Vagina (tissue), 2 donors: ENCODE measurements at regions not wholly inside any gene's neighbourhood (a gene's known extent, or its start where the extent isn't known, plus 50 kb on each side); places are given as distances from the start of the nearest gene placed in this dataset.

Experiments used
- DNase-seq, 2 donors: peaks; one replicate each; pipeline ENCODE4 v3.0.0-alpha.2; 2017; ENCODE audit errors: extremely low spot score in 2 of 2
- H3K27ac ChIP-seq: fragments of 200-600 bp; sonication (generic); one replicate; pipeline ENCODE4 v1.5.1; 2019
- H3K27me3 ChIP-seq: fragments of 200-600 bp; sonication (generic); one replicate; pipeline ENCODE4 v1.5.1; 2019
- H3K36me3 ChIP-seq, 2 donors: fragments of 200-600 bp; sonication (generic); one replicate each; pipeline ENCODE4 v1.5.1; 2017 to 2019
- H3K4me1 ChIP-seq: fragments of 200-600 bp; sonication (generic); one replicate; pipeline ENCODE4 v1.5.1; 2019
- H3K4me3 ChIP-seq, 2 donors: fragments of 200-600 bp; sonication (generic); 1 replicate in 1 of 2; 2 replicates in 1 of 2; pipeline ENCODE4 v1.5.1; 2016 to 2019
- H3K9me3 ChIP-seq: fragments of 200-600 bp; sonication (generic); one replicate; pipeline ENCODE4 v1.5.1; 2019
- POLR2A ChIP-seq, 2 donors: fragments of 450-650 bp; IDR thresholded peaks; one replicate each; pipeline ENCODE4 v1.6.1; 2017; ENCODE audit warnings: antibody characterized with exemption in 2 of 2, mild to moderate bottlenecking in 2 of 2, moderate library complexity in 2 of 2
- POLR2AphosphoS5 ChIP-seq, 2 donors: sonication (generic); formaldehyde crosslinking; IDR thresholded peaks; one replicate each; pipeline ENCODE4 v1.9.0; 2017; ENCODE audit warnings: antibody characterized with exemption in 2 of 2, mild to moderate bottlenecking in 2 of 2, low read depth in 1 of 2; ENCODE audit not compliant: insufficient read depth in 1 of 2
- intact Hi-C: fragments of 100-400 bp; cut with DNase I; formaldehyde crosslinking; loops from one replicate; pipeline ENCODE4 v1.15.1; 2023
- TF ChIP-seq, protein P1 (sequence below), 3 experiments: fragments of 450-650 bp in 2 of 3; fragments of 200-600 bp in 1 of 3; sonication (generic) in 1 of 3; IDR thresholded peaks; one replicate each; pipeline ENCODE4 v1.5.1; 2017 to 2019; ENCODE audit warnings: antibody characterized with exemption in 3 of 3, mild to moderate bottlenecking in 2 of 3, moderate library complexity in 2 of 3

DNA sequence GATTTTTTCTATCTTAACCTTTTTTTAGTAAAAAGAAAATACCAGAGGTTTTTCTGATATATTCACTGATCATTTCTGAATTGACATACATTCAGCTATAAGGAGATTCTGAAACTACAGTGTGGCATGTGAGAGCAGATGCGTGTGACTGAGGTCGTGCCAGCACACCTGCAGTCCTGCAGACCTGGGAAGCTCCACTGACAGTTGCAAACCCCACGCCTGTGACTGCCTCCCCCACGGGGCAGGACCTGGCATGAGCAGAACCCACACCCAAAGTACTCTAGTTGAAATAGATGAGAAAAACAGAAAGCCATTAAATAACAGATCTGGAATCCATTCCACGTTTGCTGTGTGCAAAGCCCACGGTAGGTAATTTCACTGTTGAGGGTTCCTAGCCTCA, 80.7 kb downstream of the TEX29 start:
- Histone ChIP-seq H3K9me3 (no peaks in the 10 kb centered on the region), H3K27me3 (no peaks in the 10 kb centered on the region), H3K4me3 (no peak overlapping the region), H3K4me1 (no peaks in the 10 kb centered on the region), H3K27ac (no peak overlapping the region), H3K36me3 (no peaks in the 10 kb centered on the region)
- intact Hi-C loops = no loop called here
- TF ChIP-seq, protein P1, sequence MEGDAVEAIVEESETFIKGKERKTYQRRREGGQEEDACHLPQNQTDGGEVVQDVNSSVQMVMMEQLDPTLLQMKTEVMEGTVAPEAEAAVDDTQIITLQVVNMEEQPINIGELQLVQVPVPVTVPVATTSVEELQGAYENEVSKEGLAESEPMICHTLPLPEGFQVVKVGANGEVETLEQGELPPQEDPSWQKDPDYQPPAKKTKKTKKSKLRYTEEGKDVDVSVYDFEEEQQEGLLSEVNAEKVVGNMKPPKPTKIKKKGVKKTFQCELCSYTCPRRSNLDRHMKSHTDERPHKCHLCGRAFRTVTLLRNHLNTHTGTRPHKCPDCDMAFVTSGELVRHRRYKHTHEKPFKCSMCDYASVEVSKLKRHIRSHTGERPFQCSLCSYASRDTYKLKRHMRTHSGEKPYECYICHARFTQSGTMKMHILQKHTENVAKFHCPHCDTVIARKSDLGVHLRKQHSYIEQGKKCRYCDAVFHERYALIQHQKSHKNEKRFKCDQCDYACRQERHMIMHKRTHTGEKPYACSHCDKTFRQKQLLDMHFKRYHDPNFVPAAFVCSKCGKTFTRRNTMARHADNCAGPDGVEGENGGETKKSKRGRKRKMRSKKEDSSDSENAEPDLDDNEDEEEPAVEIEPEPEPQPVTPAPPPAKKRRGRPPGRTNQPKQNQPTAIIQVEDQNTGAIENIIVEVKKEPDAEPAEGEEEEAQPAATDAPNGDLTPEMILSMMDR (IDR thresholded peaks at IDR 0.05) = no peak
- TF ChIP-seq POLR2A (IDR thresholded peaks at IDR 0.05) (no peak), POLR2AphosphoS5 (IDR thresholded peaks at IDR 0.05; ENCODE audit: insufficient read depth in 1 of 2, low read depth in 1 of 2) (no peak)
- no peak for DNase-seq

- Histone ChIP-seq H3K4me1 (no peaks in the 10 kb centered on the region), H3K9me3 (no peaks in the 10 kb centered on the region), H3K36me3 (no peaks in the 10 kb centered on the region), H3K27ac (no peak overlapping the region), H3K4me3 (no peak overlapping the region), H3K27me3 (no peaks in the 10 kb centered on the region)
- no peak for DNase-seq
- TF ChIP-seq, protein P1 (IDR thresholded peaks at IDR 0.05) = no peak
- TF ChIP-seq POLR2A (IDR thresholded peaks at IDR 0.05) (no peak), POLR2AphosphoS5 (IDR thresholded peaks at IDR 0.05; ENCODE audit: insufficient read depth in 1 of 2, low read depth in 1 of 2) (no peak)
- intact Hi-C loops = no loop called here
Measured at GRCh38 chr13:111401755-111402154, 81.3 kb downstream of the TEX29 start.

DNA sequence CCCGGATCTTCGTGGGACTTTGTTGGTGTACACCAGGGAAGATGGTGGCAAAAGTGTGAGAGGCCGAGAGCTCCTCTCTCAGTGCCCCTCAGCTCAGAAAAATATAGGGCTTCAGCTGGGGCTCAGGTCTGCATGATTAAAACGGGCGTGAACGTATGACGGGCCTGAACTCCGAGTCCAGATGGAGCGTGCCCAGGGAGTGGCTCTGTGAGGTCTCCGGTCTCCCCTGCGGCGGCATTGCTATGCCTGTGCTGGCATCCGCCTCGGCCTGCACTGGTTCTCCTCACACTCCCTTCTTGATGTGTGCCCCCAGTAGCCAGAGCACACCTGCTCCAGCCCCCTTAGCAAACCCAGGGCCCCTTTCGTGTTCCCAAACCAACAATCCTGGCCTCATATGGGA, 82.0 kb downstream of the TEX29 start:
- intact Hi-C loops = no loop called here
- H3K27me3 ChIP-seq = no peaks in the 10 kb centered on the region
- no peaks in the 10 kb centered on the region for H3K36me3 ChIP-seq
- no peaks in the 10 kb centered on the region for H3K9me3 ChIP-seq
- H3K4me1 ChIP-seq = no peaks in the 10 kb centered on the region
- H3K4me3 ChIP-seq = no peak overlapping the region
- DNase-seq = no peak
- TF ChIP-seq POLR2AphosphoS5 (IDR thresholded peaks at IDR 0.05; ENCODE audit: insufficient read depth in 1 of 2, low read depth in 1 of 2) = no peak
- TF ChIP-seq, protein P1 (IDR thresholded peaks at IDR 0.05) = no peak
- no peak for TF ChIP-seq POLR2A (IDR thresholded peaks at IDR 0.05)
- no peak overlapping the region for H3K27ac ChIP-seq

GRCh38 chr13:111403266-111403665, 82.8 kb downstream of the TEX29 start:
- Histone ChIP-seq H3K36me3 (no peaks in the 10 kb centered on the region), H3K27ac (no peak overlapping the region), H3K27me3 (no peaks in the 10 kb centered on the region), H3K4me1 (no peaks in the 10 kb centered on the region), H3K4me3 (no peak overlapping the region), H3K9me3 (no peaks in the 10 kb centered on the region)
- DNase-seq = no peak
- TF ChIP-seq, protein P1 (IDR thresholded peaks at IDR 0.05) = no peak
- TF ChIP-seq POLR2AphosphoS5 (IDR thresholded peaks at IDR 0.05; ENCODE audit: insufficient read depth in 1 of 2, low read depth in 1 of 2) = no peak
- no peak for TF ChIP-seq POLR2A (IDR thresholded peaks at IDR 0.05)
- intact Hi-C loops = no loop called here

DNA sequence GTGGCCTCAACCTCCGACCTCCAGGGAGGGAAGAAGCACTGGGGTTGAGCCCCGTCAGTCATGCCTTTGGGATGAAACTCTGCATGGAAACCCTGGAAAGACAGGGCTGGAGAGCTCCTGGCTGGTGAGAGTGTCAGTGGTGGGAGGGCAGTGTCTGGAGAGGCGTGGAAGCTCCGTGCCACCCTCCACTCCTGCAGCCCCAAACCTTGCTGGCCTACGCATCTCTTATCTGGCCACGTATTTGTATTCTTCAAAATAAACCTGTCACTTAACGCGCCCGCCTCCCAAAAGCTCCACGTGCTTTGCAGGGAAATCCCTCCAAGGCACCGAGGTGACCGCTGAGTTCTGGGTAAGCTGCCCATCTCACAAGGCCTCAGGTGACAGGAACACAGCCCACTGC, 84.3 kb downstream of the TEX29 start:
- H3K4me1 ChIP-seq = no peaks in the 10 kb centered on the region
- H3K36me3 ChIP-seq = no peaks in the 10 kb centered on the region
- H3K27me3 ChIP-seq = no peaks in the 10 kb centered on the region
- TF ChIP-seq POLR2A (IDR thresholded peaks at IDR 0.05) (no peak), POLR2AphosphoS5 (IDR thresholded peaks at IDR 0.05; ENCODE audit: insufficient read depth in 1 of 2, low read depth in 1 of 2) (no peak)
- TF ChIP-seq, protein P1 (IDR thresholded peaks at IDR 0.05) = no peak
- H3K9me3 ChIP-seq = no peaks in the 10 kb centered on the region
- no peak for DNase-seq
- no peak overlapping the region for H3K27ac ChIP-seq
- no peak overlapping the region for H3K4me3 ChIP-seq
- intact Hi-C loops = no loop called here
